ENCODE measurements at regions not wholly inside any gene's neighbourhood (a gene's known extent, or its start where the extent isn't known, plus 50 kb on each side); places are given as distances from the start of the nearest gene placed in this dataset.

DNA sequence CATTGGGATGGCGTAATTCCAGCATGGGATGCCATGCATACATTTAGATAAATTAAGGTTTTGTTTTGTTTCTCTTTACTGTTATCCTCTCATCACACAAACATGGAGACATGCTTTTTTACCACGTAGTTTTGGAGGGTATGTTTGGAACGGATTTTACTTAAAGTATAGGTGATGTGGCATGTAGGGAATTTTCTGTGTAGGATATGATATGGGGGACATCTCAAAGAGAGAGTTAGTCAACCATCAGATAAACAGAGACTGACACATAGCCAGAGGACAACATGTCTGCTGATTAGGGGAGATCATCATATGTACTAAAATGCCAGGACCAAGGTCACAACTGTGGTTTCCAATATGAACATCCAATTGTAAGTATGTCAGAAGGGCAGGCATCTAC is 503.9 kb downstream of the HAPSTR1 start:
- no peaks in the 10 kb centered on the region for H3K4me1 Mint-ChIP-seq

DNA sequence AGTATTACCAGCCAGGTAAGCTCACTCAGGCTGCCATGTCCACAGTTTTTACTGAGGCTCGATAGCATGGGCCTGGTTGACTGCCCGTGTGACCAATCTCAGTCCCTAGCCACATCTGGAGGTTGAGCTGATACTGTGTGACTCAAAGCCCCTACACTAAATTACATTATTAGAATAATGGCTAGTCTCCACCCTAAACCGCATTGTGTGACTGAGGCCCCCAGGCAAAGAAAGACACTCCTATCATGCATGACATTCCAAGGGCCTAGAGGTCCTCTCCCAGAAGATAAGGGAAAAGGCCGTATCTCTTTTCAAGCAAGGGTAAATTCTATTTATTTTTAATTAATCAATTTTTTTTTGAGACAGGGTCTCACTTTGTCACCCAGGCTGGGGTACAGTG is 505.3 kb downstream of the HAPSTR1 start:
- Histone ChIP-seq H3K4me3 (ENCODE audit: low read length) (no peak overlapping the region), H3K27me3 (ENCODE audit: control insufficient read depth in 2 of 2, insufficient read depth in 2 of 2, low read length in 2 of 2) (no peaks in the 10 kb centered on the region), H3K36me3 (ENCODE audit: control insufficient read depth in 2 of 3, insufficient read depth in 3 of 3, low read length in 3 of 3) (no peaks in the 10 kb centered on the region), H3K27ac (ENCODE audit: low read depth, low read length) (no peak overlapping the region), H3K4me1 (ENCODE audit: control insufficient read depth in 2 of 2, insufficient read depth in 2 of 2, low read length in 2 of 2) (no peaks in the 10 kb centered on the region), H3K9me3 (ENCODE audit: control insufficient read depth in 2 of 3, low read length in 3 of 3) (no peaks in the 10 kb centered on the region)
- H3K27ac Mint-ChIP-seq: no peak overlapping the region
- ChIA-PET CTCF (no interaction called here), POLR2A (no interaction called here)
- H3K27me3 Mint-ChIP-seq: peaks cover 0 to 7% (median 0%) of the 10 kb centered on the region in 5 donors
- ATAC-seq (no peak), DNase-seq (no peak)
- peaks cover 0 to 6% (median 0%) of the 10 kb centered on the region in 11 donors for H3K9me3 Mint-ChIP-seq
- intact Hi-C loops (cut with micrococcal nuclease): no loop called here
- no peaks in the 10 kb centered on the region for H3K4me1 Mint-ChIP-seq
- no peak overlapping the region for H3K4me3 Mint-ChIP-seq
- no peaks in the 10 kb centered on the region for H3K36me3 Mint-ChIP-seq

More for the DNA sequence above, 503.9 kb downstream of the HAPSTR1 start:
- no peaks in the 10 kb centered on the region for H3K36me3 ChIP-seq (ENCODE audit: control insufficient read depth in 2 of 3, insufficient read depth in 3 of 3, low read length in 3 of 3)
- Mint-ChIP-seq H3K27me3 (peaks cover 0 to 7% (median 0%) of the 10 kb centered on the region in 5 donors), H3K27ac (no peak overlapping the region), H3K4me3 (no peak overlapping the region), H3K9me3 (peaks cover 0 to 14% (median 2%) of the 10 kb centered on the region in 11 donors), H3K36me3 (peaks cover 0 to 2% (median 0%) of the 10 kb centered on the region in 5 donors)
- CTCF ChIA-PET: no interaction called here
- no peak for DNase-seq
- no peak overlapping the region for H3K4me3 ChIP-seq (ENCODE audit: low read length)
- no peak for ATAC-seq
- no peaks in the 10 kb centered on the region for H3K9me3 ChIP-seq (ENCODE audit: control insufficient read depth in 2 of 3, low read length in 3 of 3)
- intact Hi-C loops (cut with micrococcal nuclease): no loop called here
- no peak overlapping the region for H3K27ac ChIP-seq (ENCODE audit: low read depth, low read length)
- no peaks in the 10 kb centered on the region for H3K4me1 ChIP-seq (ENCODE audit: control insufficient read depth in 2 of 2, insufficient read depth in 2 of 2, low read length in 2 of 2)
- POLR2A ChIA-PET: no interaction called here
- H3K27me3 ChIP-seq (ENCODE audit: control insufficient read depth in 2 of 2, insufficient read depth in 2 of 2, low read length in 2 of 2): no peaks in the 10 kb centered on the region

DNA sequence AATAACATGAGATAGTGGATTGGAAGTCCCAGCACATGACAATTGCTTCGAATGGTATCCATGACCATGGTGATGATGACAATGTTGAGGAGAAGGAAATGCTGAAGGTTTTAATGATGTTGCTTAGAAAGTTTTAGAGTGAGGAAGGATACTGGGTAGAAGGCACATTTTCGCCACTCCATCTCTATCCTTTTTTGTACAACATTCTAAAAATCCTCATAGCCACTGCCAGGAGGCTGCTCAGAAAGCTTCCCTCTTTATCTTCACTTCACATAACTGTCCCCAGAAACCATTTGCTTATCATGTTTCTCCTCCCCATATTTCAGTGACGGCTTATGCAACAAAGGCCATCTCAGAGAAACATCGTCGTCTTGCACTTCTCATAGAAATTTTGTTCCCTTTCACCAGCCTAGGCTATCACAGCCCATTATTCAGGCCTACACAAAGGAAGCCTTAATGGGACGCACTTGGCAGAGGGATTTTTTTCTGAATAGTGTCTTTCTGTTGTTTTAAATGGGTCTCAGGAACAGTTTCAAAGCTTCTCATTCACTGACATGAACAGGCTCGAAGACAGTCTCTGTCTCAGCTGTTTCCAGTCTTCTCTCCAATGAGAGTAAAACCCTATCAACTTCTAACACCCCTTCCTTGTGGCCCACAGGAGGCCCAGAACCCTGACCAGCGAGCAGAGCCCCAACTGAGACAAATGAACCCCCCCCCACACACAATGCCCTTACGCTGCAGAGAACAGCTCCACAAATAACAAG is 506.7 kb downstream of the HAPSTR1 start:
- intact Hi-C loops (cut with micrococcal nuclease): no loop called here
- Histone ChIP-seq H3K27me3 (ENCODE audit: control insufficient read depth in 2 of 2, insufficient read depth in 2 of 2, low read length in 2 of 2) (no peaks in the 10 kb centered on the region), H3K4me3 (ENCODE audit: low read length) (no peak overlapping the region), H3K36me3 (ENCODE audit: control insufficient read depth in 2 of 3, insufficient read depth in 3 of 3, low read length in 3 of 3) (no peaks in the 10 kb centered on the region), H3K4me1 (ENCODE audit: control insufficient read depth in 2 of 2, insufficient read depth in 2 of 2, low read length in 2 of 2) (no peaks in the 10 kb centered on the region), H3K27ac (ENCODE audit: low read depth, low read length) (no peak overlapping the region), H3K9me3 (ENCODE audit: control insufficient read depth in 2 of 3, low read length in 3 of 3) (no peaks in the 10 kb centered on the region)
- H3K27ac Mint-ChIP-seq: no peak overlapping the region
- H3K27me3 Mint-ChIP-seq: peaks cover 0 to 7% (median 5%) of the 10 kb centered on the region in 5 donors
- no peak overlapping the region for H3K4me3 Mint-ChIP-seq
- no peaks in the 10 kb centered on the region for H3K36me3 Mint-ChIP-seq
- no peak for ATAC-seq
- peaks cover 0 to 6% (median 0%) of the 10 kb centered on the region in 11 donors for H3K9me3 Mint-ChIP-seq
- DNase-seq: no peak
- ChIA-PET CTCF (no interaction called here), POLR2A (no interaction called here)
- H3K4me1 Mint-ChIP-seq: no peaks in the 10 kb centered on the region

DNA sequence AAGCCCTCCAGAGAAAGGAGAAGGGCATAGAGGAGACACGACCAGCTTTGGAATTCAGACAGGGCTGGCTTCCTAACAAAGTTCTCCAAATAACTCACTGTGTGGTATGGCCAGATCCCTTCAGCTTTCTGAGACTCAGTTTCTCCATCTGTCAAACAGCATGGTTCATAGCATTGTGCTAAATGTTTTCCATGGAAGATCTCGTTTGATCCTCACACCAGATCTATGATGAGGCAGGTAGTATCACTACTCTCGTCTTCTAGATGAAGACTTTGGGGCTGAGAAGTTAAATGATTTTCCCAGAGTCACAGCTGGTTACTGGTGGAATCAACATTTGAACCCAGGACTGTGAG is 507.3 kb downstream of the HAPSTR1 start:
- intact Hi-C loops (cut with micrococcal nuclease): no loop called here
- Histone ChIP-seq H3K4me1 (ENCODE audit: control insufficient read depth in 2 of 2, insufficient read depth in 2 of 2, low read length in 2 of 2) (no peaks in the 10 kb centered on the region), H3K27me3 (ENCODE audit: control insufficient read depth in 2 of 2, insufficient read depth in 2 of 2, low read length in 2 of 2) (no peaks in the 10 kb centered on the region), H3K4me3 (ENCODE audit: low read length) (no peak overlapping the region), H3K9me3 (ENCODE audit: control insufficient read depth in 2 of 3, low read length in 3 of 3) (no peaks in the 10 kb centered on the region), H3K36me3 (ENCODE audit: control insufficient read depth in 2 of 3, insufficient read depth in 3 of 3, low read length in 3 of 3) (no peaks in the 10 kb centered on the region), H3K27ac (ENCODE audit: low read depth, low read length) (no peak overlapping the region)
- ChIA-PET CTCF (no interaction called here), POLR2A (no interaction called here)
- Mint-ChIP-seq H3K36me3 (no peaks in the 10 kb centered on the region), H3K27ac (no peak overlapping the region), H3K9me3 (peaks cover 0 to 6% (median 0%) of the 10 kb centered on the region in 11 donors), H3K27me3 (peaks cover 0 to 7% (median 5%) of the 10 kb centered on the region in 5 donors), H3K4me1 (no peaks in the 10 kb centered on the region), H3K4me3 (no peak overlapping the region)
- ATAC-seq (no peak), DNase-seq (no peak)

DNA sequence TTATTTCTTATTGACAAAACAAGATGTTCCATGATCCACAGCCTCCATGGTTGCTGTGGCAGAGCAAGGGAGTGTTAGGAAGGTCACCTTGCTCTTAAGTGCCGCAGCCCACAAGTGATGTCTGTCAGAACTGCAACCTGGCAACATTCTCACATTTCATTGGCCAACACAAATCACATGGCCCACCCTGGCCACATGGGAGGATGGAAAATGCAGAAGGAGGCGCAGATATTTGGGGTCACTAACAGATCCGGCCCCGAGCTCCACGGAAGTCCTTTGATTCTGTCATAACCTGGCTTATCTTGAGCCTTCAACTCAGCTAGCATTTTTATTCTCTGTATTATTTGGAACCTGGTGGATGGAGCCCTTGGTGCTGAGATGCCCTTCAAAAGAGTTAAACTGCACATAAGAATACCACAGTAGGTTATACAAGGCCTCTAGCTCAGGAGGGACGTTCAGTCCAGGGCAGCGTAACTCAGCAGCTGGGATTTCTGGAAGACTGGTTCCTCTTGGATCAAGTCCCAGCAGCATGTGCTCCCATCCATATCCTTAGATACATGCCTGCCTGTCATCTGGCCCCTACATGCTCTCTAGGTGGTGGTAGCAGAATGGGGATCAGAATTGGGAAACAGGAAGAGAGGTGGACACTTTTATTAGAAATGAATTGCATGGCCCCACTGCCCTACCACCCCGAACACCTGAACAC is 508.1 kb downstream of the HAPSTR1 start:
- no peaks in the 10 kb centered on the region for H3K9me3 ChIP-seq (ENCODE audit: control insufficient read depth in 2 of 3, low read length in 3 of 3)
- Mint-ChIP-seq H3K36me3 (no peaks in the 10 kb centered on the region), H3K4me1 (no peaks in the 10 kb centered on the region), H3K27me3 (peaks cover 0 to 5% (median 4%) of the 10 kb centered on the region in 5 donors), H3K4me3 (no peak overlapping the region), H3K27ac (no peak overlapping the region), H3K9me3 (peaks cover 0 to 6% (median 0%) of the 10 kb centered on the region in 11 donors)
- ATAC-seq: no peak
- H3K4me1 ChIP-seq (ENCODE audit: control insufficient read depth in 2 of 2, insufficient read depth in 2 of 2, low read length in 2 of 2): no peaks in the 10 kb centered on the region
- CTCF ChIA-PET: no interaction called here
- intact Hi-C loops (cut with micrococcal nuclease): no loop called here
- no peaks in the 10 kb centered on the region for H3K36me3 ChIP-seq (ENCODE audit: control insufficient read depth in 2 of 3, insufficient read depth in 3 of 3, low read length in 3 of 3)
- H3K27ac ChIP-seq (ENCODE audit: low read depth, low read length): no peak overlapping the region
- POLR2A ChIA-PET: no interaction called here
- DNase-seq: no peak
- H3K27me3 ChIP-seq (ENCODE audit: control insufficient read depth in 2 of 2, insufficient read depth in 2 of 2, low read length in 2 of 2): no peaks in the 10 kb centered on the region
- no peak overlapping the region for H3K4me3 ChIP-seq (ENCODE audit: low read length)

DNA sequence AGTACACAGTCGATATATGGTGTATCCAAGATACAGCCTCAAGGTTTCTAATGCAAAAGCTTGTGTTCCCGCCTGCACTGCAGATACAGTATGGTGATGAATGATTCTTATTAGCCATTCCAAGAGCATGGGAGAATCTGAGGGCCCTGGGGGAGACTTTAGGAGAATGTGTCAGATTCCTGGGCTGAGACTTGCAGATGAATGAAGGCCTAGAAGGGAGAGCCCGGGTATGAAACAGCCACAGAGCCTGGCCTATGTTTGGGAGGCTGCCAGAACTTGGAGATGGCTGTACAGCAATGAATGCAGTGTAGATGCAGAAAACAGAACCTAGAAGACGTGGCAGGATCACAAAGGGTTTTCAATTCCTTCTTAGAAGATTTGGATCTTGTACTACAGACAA is 510.7 kb downstream of the HAPSTR1 start:
- no peak overlapping the region for H3K4me3 ChIP-seq (ENCODE audit: low read length)
- H3K4me3 Mint-ChIP-seq: no peak overlapping the region

DNA sequence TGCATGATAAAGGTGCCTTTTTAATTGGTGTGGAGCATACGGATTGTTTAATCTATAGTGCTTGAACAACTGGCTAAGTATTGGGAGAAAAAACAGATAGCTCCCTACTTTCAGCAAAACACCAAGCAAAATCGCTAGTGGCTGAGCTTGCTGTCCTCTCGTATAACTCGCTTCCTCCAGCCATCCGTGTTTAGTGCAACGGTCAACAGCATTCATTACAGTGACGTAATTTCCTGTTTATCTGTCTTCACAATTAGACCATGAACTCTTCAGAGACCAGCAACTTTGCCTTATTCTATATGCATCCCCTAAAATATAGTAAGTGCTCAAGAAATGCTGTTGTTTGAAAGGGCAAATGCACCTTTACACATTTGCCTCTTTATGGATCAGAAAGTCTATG is 511.9 kb downstream of the HAPSTR1 start:
- Mint-ChIP-seq H3K9me3 (peaks cover 0 to 6% (median 0%) of the 10 kb centered on the region in 11 donors), H3K4me1 (no peaks in the 10 kb centered on the region), H3K36me3 (no peaks in the 10 kb centered on the region), H3K4me3 (no peak overlapping the region), H3K27me3 (peaks cover 0 to 6% (median 5%) of the 10 kb centered on the region in 5 donors), H3K27ac (no peak overlapping the region)
- ChIA-PET CTCF (no interaction called here), POLR2A (no interaction called here)
- Histone ChIP-seq H3K27ac (ENCODE audit: low read depth, low read length) (no peak overlapping the region), H3K4me1 (ENCODE audit: control insufficient read depth in 2 of 2, insufficient read depth in 2 of 2, low read length in 2 of 2) (no peaks in the 10 kb centered on the region), H3K4me3 (ENCODE audit: low read length) (no peak overlapping the region), H3K27me3 (ENCODE audit: control insufficient read depth in 2 of 2, insufficient read depth in 2 of 2, low read length in 2 of 2) (no peaks in the 10 kb centered on the region), H3K36me3 (ENCODE audit: control insufficient read depth in 2 of 3, insufficient read depth in 3 of 3, low read length in 3 of 3) (no peaks in the 10 kb centered on the region), H3K9me3 (ENCODE audit: control insufficient read depth in 2 of 3, low read length in 3 of 3) (no peaks in the 10 kb centered on the region)
- ATAC-seq: no peak
- DNase-seq: no peak
- intact Hi-C loops (cut with micrococcal nuclease): no loop called here

More for the DNA sequence above, 510.7 kb downstream of the HAPSTR1 start:
- Histone ChIP-seq H3K27ac (ENCODE audit: low read depth, low read length) (no peak overlapping the region), H3K9me3 (ENCODE audit: control insufficient read depth in 2 of 3, low read length in 3 of 3) (no peaks in the 10 kb centered on the region), H3K36me3 (ENCODE audit: control insufficient read depth in 2 of 3, insufficient read depth in 3 of 3, low read length in 3 of 3) (no peaks in the 10 kb centered on the region), H3K27me3 (ENCODE audit: control insufficient read depth in 2 of 2, insufficient read depth in 2 of 2, low read length in 2 of 2) (no peaks in the 10 kb centered on the region), H3K4me1 (ENCODE audit: control insufficient read depth in 2 of 2, insufficient read depth in 2 of 2, low read length in 2 of 2) (no peaks in the 10 kb centered on the region)
- intact Hi-C loops (cut with micrococcal nuclease): no loop called here
- ChIA-PET POLR2A (no interaction called here), CTCF (interaction anchor here (1.0 kb wide), 1 partner anchor 24 kb away, joined by 3 read pairs; no protein-coding TSS in a partner anchor)
- H3K4me1 Mint-ChIP-seq: no peaks in the 10 kb centered on the region
- H3K9me3 Mint-ChIP-seq: peaks cover 0 to 3% (median 0%) of the 10 kb centered on the region in 11 donors
- DNase-seq (no peak), ATAC-seq (no peak)
- no peaks in the 10 kb centered on the region for H3K36me3 Mint-ChIP-seq
- H3K27ac Mint-ChIP-seq: no peak overlapping the region
- H3K27me3 Mint-ChIP-seq: peaks cover 0 to 6% (median 5%) of the 10 kb centered on the region in 5 donors
